ENCODE measurements at regions not wholly inside any gene's neighbourhood (a gene's known extent, or its start where the extent isn't known, plus 50 kb on each side); places are given as distances from the start of the nearest gene placed in this dataset.

DNA sequence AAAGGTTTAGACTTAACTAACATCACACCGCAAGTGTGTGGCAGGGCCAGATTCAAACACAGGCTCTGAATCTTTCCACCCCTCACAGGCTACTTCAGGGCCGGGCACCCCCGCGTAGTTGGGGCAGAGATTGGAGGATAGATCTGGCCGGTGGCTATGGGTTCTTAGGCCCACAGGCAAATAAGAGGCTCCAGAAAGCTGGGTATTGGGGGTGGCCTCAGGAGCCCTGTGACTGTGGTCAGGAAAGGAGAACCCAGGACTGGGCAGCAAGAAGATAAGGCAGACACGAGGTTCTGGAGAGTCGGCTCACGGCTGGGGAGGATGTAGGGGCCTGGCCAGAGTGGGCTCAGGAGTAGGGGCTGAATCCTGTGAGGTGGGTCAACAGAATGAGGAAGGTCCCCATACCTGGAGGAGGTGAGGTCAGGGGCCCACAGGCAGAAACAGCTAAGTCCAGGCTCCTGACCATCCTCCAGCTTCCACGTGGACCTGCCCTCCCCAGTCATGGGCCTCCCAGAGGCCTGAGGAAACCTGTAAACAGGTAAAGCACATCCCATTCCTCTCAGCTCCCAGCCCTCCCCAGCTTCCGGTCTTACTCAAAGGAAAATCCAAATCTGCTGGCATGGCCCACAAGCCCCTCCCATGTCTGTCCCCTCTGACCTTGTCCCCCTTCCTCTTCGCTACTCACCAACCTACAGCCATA lies 306.2 kb downstream of the MATN1 start:
- DNase-seq = no peak

DNA sequence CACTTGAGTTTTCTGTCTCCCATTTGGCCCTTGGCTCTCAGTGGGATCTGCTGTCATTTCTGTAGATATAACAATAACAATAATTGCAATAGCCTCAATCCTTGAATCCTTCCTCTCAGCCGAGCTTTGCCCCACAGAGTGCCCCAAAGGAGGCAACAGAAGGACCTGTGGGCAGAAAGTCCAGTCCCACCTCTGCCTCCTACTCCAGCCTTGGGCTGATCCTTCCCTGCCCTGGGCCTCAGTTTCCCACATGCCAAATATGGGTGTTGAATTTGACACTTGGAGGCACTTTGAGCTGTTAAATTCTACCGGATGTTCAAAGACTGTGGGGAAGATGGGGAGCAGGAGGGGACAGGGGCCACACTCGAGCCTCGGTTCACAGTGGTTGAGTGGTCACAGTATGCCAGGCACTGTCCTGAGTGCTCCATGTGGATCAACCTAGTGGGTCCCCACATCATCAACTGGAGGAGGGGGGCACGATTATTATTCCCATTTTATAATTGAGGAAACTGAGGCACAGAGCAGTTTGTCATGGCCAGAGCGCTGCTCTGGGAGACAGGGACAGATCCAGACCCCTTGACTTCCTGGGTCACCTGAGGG lies 307.1 kb downstream of the MATN1 start:
- DNase-seq = no peak

DNA sequence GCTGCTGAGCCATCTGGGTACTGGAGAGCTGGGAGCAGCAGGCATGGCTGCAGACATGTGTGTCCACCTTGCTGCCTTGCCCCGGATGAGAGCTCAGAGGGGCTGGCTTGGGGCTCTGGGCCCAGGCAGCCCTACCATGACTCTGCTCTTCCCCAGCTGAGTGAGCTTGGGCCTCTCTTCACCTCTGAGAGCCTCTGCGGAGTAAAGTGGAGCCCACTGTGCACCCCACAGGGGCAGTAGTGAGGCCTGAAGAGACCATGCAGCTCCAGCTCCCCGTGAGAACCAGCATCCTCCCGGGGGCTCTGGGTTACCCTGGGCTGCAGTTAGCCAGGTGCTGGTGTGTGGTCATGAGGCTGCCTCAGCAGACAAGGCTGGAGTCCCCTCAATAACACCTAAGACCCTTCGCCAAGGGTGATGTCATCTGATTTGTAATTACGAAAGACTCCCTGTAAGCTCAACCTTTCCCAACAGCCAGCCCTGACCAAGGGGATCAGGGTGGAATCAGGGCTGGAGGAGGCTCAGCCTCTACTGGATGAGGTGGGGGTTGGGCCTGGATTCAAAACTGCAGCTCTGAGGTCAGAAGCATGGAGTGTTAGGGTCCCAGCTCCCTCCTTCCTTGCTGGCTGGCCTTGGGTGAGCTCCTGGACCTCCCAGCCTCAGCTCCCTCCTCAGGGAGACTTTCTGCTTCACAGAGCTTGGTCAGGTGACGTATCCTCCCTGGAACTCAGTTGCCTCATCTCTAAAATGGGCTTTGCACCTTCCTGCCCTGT lies 308.0 kb downstream of the MATN1 start:
- peak; percentile 15 for DNase-seq

GRCh38 chr1:30414851-30415165 lies 308.6 kb downstream of the MATN1 start:
- DNase-seq = no peak

- peak; percentile 32 for DNase-seq
Measured at GRCh38 chr1:30414086-30414850, 309.1 kb downstream of the MATN1 start.

DNA sequence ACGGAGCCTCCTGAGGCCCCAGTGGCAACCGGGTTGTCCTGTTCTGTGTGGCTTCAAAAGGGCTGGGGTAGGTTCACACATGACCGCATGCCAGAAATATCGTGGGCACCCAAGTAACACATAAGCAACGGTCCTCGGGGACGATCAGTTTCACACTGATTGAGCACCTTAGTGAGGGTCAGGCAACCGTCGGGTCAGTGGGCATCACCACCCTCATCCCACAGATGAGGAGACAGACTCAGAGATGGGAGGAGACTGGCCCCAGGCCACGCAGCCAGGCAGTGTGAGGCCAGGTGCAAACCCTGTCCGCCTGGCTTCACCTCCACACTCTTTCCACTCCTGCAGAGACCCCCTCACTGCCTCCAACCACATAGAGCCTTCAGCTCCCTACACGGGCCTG lies 309.8 kb downstream of the MATN1 start:
- peak; percentile 40 for DNase-seq

GRCh38 chr1:30413111-30413440 lies 310.3 kb downstream of the MATN1 start:
- peak; percentile 12 for DNase-seq

GRCh38 chr1:30412241-30413110 lies 310.9 kb downstream of the MATN1 start:
- DNase-seq = peak; percentile 29

DNA sequence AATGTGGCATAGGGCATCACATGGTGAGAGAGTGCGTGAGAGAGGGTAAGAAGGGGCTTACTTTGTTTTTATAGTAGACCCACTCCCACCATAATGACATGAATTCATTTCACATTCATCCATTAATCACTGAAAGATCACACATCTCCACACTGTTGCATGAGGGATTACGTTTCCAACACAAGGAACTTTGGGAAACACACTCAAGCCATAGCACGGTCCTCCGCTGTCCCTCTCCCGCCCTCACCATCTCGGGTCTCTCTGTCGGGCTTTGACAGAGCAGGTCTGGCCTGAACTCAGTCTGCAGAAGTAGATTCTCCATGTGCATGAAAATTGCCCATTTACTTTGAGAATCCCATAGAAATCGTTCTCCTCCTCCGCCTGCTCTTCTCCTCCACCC lies 312.2 kb downstream of the MATN1 start:
- DNase-seq = peak; percentile 22

DNA sequence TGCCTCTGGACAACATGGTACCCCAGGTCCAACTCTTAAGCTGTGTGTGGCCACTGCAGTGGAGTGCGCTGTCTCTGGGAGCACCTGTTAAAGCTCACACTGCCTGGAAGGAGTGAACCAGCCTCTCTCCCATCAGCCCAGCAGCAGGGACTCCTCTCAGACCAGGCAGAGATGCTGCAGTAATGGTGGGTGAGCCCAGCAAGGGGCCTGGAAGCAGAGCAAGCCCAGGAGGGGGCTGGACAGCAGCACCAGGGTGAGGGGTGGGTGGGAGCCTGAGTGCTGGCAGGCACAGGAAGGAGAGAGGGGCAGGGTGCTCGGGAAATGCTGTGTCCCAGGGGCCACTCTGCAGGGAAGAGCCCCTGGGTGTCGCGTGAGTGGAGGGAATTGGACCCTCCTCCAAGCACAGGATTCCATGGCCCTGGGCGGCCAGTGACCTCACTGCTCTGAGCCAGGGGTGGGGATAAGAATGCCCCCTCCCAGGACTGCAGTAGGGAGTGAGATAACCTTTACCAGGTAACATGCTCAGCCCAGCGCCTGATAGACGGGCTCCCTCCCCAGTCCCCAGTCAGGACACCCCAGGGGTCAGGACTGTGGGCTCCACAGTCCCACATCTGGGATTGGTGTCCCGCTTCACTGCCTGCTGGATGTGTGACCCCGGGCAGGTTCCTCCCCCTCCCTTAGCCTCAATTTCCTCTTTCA lies 313.1 kb downstream of the MATN1 start:
- DNase-seq = peak; percentile 20

DNA sequence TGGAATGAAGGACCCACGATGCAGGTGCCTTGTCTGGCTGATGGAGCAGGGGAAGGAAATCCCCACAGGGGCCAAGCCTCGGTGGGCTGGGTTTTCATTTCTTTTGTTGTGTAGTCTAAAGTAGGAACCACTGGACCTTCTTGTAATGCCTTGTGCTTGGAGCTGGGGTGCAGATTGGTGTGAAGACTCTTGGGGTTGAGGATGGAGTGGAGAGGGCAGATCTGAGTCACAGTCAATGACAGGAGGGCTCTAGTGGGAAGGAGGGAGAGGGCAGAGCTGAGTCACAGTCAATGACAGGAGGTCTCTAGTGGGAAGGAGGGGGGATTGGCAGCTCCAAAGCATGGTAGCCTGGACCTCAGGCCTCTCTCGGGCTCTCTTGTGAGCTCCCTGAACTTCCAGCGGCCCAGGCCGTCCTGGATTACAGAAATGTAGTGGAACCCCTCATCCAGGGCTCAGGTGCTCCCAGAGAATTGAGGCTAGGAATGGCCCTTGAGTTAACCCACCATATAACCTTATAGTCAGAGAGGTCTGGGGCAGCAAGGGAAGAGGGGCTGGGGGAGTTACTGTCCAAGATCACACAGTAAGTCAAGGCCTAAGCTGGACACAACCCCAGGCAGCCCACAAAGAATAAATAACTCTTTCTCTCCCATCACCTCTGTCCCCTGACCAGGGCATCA lies 313.8 kb downstream of the MATN1 start:
- peak; percentile 26 for DNase-seq

- DNase-seq = peak; percentile 18
Measured at GRCh38 chr1:30407865-30408580, 315.4 kb downstream of the MATN1 start.

DNA sequence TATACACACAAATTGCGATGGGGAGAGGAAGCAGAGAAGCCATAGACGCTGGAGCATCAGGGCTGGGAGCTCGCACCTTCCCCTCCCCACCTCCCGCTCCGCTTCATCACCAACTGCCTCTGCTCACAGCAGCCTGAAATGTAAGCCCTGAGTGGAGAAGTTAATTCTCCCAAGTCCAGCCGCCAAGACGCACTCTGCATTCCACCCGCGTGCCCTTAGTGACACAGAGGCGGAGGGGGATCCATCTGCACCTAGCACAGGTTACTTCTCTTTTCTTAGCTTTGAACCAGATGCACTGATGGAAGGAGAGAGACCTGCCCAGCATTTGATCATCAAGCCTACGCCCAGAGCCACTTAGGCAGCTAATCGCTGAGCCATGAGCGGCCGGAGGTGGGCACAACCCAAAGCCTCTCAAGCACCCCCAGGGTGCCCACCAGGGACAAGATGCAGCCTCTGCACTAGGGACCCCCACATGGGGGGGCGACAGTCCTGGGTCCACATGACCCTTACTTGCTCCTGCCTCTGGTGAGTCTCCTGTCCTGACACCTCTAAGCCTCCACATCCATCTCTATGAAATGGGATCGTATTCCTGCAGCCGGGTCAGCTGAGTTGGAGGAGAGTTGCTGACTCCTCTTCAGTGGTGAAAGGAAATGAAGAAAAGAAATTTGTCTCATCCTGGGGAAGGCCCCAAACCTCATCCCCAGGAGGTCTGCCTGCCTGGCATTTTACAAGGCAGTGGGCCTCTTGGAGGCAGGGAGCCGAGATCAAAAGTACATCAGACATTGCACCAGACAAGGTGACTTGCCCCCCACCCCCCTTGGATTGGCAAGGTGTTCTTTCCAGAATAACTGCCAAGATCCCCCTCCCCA lies 316.2 kb downstream of the MATN1 start:
- DNase-seq = peak; percentile 15

DNA sequence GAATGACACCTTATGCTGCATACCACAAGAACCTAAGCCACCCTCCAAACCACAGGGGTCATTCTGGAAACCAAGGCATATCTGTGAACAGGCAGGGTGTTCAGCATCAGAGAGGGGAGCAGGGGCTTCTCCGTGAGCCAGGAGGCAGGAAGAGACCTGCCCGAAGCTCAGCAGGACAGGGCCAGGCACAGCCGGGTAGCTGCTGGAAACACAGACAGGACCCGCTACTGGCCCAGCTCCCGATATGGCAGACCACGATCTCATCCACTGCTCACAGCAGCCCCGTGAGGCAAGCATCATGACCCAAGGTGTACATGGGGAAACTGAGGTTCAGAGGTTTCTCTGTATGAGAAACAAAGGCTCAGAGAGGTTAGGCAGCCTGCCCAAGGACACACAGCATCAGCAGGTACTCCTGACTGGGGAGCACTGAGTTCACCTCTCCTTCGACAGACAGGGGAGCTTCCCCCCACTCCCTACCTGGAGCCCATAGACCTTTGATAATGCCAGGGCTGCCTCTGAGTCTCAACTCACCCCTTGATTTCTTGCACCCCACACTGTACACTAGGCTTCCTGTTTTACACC lies 317.7 kb downstream of the MATN1 start:
- DNase-seq = peak; percentile 28

GRCh38 chr1:30405081-30405480 lies 318.3 kb downstream of the MATN1 start:
- DNase-seq = peak; percentile 29

- no peak for DNase-seq
Measured at GRCh38 chr1:30404341-30404740, 319.0 kb downstream of the MATN1 start.

DNA sequence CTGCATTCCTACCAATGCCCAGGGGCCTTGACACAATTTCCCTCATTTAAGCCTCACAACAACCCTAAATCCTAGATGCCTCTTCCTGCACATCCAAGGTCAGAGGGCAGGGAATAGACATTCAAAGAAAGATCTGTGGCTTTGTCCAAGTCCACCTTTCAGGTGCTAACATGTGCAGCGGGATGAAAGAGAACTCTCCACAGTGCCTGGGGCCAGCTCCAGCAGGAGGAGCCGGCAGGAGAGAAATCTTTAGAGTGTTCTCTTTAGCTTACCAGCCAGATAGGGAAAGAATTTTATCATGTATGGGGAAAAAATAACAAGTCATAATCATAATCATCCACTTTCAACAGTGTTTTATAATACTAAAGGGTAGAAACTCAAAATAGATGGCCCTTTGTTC lies 319.7 kb downstream of the MATN1 start:
- no peak for DNase-seq

- DNase-seq = no peak
Measured at GRCh38 chr1:30403061-30403645, 320.2 kb downstream of the MATN1 start.

- DNase-seq = no peak
Measured at GRCh38 chr1:30402031-30402430, 321.4 kb downstream of the MATN1 start.

All from activated CD8-positive, alpha-beta memory T cell treated with anti-CD3 and anti-CD28 coated beads, Interleukin-2, amount 50 U/mL, for 48 hours (primary cell).